GDM1 (cell line): ENCODE measurements at regions not wholly inside any gene's neighbourhood (a gene's known extent, or its start where the extent isn't known, plus 50 kb on each side); places are given as distances from the start of the nearest gene placed in this dataset.

Source experiments
- DNase-seq: peaks from one replicate; lab custom pipeline; 2025; lab: John Stamatoyannopoulos, UW

DNA sequence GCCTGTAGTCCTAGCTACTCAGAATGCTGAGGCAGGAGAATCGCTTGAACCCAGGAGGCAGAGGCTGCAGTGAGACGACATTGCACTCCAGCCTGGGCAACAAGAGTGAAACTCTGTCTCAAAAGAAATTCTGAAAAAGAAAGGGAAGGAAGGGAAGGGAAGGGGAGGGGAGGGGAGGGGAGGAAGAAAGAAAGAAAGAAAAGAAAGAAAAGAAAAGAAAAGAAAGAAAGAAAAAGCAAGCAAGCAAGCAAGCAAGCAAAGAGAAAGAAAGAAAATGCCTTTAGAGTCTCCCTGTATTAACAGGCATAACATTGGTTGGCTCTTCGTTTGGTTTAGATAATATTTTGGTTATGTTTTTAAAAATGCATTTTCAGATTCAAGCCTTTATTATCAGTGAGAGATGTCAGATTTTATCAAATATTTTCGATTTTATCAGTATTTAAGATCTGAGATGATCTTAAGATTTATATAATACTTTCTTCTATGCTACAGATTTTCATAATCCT is 281.1 kb downstream of the NPIPA8 start:
- DNase-seq: no peak

DNA sequence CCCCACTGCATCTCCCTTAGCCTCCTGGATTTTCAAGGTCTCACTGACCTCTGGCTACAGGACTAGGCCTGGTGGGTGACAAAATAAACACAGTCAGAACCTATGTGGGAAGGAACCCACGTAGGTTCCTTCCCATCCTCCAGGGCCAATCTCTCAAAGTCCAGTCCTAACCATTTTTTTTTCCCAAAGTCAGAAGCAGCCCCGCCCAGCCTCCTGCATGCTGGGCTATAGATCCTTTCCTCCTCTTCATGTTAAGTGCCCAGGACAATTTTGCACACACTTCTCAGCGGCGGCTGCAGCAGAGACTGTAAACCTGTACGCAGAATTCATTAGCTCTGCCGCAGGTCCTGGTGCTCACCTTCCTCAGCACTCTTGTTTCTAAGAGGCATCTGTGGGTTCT is 285.8 kb downstream of the NPIPA8 start:
- DNase-seq: no peak

DNA sequence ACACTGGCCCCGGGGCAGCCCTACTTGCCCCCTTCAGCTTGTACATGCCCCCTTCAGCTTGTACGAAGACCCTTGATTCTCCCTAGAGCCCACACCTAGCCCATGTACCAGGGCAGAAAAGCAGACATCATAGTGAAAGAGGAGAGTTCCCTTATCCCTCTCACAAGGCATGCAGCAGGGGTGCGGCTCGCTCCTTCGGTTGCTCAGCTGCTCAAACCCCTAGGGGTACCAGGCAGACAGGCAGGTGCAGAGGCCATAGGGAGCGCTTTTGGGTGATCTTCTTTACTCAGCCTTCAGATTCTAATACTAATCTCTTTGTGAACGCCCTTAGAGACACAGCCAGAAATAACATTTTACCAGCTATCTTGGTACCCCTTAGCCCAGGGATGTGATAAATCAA is 286.3 kb downstream of the NPIPA8 start:
- no peak for DNase-seq

DNA sequence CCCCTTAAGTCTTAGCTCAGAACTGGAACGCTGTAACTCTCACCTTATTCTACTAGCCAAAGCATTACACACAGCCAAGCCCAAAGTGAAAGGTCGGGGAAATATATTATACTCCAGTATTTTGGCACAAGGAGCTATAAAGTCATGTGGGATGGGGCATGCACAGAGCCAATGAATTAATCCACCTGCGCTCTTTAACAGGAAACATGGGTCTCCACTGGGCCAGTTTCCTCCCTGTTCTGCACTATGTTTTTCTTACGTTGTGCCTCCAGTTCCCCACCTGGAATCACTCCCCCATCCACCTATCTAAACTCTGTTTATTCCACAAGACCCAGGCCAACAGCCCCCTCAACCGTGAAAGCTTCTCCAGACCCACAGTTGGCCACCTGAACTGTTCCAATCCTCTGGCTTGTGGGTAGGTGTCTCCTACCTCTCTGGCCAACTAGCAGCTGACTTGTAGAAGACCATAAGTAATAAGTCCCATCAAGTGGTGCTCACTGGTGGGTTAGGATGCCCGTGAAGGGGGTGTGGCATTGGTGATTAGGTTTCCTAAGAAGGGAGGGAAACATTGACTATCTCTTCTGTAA is 286.9 kb downstream of the NPIPA8 start:
- DNase-seq: no peak

DNA sequence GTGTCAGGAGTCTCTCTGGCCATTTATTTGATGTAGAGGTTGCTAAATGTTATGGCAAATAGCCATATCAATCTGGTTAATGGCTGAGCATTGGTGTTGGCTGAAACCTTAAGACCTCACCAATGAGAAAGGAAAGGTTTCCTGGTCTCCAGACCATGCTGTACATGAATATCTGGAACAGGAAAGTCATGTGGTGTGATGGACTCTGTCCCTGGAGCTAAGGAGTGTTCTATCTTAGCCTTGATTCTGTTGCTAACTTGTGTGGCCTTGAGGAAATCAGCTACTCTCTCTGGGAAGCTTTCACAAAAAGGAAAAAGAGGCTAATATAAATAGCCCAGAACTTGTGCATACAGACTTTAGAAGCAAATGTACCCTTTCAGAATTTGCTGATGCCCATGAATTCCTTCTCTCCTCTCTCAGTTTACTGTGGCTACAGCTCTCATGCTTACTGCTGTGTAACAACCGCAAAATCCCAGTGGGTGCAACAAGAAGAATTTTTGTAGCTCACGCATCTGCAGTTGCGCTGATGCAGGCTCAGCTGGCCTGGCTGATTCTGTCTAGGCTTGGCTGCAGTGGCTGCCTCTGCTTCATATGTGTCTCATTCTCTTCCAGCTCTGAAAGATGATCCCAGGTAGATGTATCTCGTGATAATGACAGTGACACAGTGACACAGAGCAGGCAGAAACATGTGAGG is 287.5 kb downstream of the NPIPA8 start:
- no peak for DNase-seq

DNA sequence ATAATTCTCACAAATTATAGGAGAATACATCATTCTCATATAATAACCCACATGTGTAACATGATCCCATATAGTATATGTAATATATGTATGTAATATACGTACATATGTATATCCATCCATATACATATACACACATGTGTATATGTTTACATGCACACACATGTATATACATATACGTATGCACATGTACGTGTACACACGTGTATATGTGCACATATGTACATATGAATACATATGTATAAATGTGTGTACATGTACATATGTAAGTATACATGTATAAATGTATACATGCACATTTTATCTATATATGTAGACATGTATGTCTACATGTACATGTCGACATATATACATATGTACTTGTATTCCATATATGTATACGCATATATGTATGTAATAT is 288.8 kb downstream of the NPIPA8 start:
- DNase-seq: no peak

DNA sequence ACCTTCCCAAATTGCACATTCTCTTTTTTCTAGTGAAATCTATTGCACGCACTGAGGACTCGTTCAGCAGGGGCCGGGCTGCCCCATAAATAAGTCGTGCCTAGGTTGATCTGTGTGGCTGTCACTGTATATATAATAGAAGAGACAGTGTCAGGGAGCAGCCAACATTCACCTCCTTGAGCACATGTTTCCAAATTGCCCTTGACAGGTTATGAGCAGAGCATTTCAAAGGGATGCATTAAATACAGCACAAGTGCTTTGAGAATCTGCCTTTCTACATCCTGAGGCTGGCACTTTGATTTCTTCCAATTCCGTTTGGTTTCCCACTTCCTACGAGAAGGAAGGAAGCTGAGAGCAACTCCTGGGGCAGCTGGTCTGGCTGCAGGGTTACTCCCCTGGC is 291.2 kb downstream of the NPIPA8 start:
- DNase-seq: no peak

DNA sequence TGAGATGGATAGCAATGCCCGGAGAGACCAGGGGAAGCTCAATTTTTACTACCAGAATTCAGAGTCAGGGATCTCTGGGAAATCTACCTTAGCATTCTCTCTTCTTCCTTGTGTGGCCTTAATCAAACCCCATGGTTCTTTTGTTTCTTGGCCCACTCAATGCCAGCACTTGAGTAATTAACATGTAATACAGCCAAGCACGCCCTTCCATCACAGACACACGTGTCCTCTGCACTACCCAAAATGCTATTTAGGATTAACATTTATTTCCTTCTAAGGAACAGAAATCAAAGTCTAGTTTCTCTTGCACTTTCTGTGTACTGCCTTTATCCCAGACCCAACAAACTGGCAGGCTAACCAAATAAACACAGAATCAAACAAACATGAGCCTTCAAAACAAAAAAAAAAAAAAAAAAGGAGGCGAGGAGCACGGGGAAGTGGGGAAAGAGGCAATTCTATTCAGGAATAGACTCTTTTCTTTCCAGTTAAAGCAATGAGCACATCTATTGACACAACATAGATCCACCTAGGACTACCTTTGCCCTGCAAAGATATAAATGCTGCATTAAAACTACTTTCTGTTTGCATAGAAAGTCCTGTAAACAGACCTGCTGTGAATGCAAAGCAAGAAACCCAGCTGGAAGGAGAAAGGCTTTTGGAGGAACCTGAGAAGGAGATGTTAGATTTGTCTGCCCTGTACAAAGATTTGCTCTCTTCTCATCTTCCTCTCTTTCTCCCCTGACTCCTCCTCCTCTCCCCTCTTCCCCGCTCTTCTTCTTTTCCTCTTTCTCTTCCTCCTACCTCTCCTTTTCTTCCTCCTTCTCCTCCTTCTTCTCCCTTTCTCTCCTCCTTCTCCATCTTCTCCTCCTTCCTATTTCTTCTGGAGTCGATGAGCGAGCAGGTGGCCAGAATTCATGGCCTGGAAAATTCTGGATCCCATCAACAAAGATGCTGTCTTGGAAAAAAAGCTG is 294.4 kb downstream of the NPIPA8 start:
- no peak for DNase-seq

DNA sequence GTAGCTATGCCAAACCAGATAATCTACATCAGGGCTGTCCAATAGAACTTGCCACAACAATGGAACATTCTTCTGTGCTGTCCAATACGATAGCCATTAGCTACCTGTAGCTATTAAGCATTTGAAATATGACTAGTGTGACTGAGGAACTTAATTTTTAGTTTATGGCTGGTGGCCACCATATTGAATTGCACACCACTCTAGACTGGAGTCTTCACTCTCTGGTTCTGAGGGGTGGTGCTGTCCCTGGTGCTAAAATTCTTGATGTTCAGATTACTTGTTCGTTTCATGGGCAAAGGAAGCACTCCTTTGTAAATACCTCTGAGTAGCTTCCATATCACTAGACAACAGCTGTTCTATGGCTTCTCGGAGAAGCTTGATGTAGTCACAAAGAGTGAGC is 296.6 kb downstream of the NPIPA8 start:
- no peak for DNase-seq

DNA sequence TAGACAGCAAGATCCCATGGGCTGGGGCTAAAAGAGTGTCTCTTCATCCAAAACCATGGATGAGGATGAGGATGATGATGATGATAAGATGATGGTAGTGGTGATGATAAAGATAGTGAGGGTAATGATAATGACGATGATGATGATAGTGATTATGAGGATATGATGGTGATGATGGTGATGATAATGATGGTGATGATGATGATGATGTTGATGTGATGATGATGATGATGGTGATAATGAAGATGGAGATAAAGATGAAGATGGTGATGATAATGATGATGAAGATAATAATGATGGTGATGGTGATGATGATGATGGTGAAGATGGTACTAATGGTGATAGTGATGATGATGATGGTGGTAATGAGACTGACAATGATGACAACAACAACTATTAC is 299.5 kb downstream of the NPIPA8 start:
- no peak for DNase-seq

DNA sequence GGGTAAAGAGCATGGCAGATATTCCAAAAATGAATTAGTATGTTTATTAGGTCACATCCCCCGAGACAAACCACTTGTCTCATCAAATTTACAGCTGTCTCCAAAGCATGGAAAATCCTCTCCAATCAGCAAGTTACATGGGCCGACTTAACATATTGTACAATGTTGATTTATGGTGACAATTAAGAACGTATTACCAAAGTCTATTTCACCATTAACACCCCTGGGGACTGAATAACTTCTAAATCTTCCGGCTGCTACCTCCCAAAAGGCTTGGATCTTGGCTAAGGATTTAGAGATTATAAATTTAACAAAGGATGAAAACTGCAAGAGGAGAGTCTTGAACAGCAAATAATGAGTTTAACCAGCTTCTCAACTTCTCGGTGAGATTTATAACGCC is 311.9 kb downstream of the NPIPA8 start:
- DNase-seq: no peak

DNA sequence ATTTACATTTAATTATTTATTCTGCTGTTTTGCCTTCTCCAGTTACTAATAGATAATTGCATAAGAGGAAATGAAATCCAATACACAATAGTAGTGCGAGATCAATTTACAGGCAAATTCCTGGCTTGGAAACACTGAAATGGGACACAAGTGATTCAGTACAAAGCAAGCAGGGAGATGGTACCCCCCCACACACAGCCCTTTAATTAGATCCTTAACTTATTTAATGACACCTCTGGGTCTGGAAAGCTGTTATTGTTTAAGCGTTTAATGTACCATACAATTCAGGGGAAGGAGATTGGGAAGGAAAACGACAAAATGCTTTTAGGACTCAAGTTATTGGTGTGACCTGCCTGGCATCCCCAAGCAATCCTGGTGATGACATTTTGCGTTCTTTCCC is 318.2 kb downstream of the NPIPA8 start:
- no peak for DNase-seq

DNA sequence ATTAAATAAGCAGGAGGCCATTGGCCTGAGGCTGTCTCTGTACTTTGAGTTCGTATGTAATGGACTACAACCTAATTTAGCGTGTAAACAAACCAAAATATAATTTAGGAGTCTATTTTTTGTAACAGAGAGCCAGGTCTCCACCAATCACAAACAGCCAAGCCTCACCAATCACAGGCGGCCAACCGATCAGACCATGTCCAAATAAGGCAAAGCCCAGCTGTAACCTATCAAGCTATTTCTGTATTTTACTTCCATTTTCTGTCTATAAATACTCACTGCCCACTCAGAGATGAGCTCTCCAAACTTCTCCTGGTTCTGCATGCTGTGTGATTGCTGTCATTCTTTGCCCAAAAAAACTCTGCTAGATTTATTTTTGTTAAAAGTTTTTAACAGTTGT is 322.7 kb downstream of the NPIPA8 start:
- DNase-seq: no peak

DNA sequence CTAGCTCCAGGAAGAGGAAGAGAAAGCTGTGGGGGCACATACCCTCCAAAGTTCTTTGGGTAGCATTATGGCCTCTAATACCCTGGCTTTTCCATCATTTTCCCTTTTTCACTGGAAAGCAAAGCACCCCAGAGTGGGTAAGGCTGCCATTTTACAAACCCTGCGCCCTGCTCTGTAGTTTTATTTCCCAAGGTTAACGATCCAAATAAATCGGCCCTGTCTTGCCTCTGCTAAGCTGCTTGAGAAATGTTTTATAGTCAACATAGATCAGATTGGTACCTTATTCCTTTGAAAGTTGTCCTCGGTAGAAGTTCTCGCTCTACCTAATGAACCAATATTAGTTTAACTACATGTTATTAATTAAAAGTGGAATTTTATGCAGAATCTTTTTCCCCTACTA is 328.2 kb downstream of the NPIPA8 start:
- no peak for DNase-seq

DNA sequence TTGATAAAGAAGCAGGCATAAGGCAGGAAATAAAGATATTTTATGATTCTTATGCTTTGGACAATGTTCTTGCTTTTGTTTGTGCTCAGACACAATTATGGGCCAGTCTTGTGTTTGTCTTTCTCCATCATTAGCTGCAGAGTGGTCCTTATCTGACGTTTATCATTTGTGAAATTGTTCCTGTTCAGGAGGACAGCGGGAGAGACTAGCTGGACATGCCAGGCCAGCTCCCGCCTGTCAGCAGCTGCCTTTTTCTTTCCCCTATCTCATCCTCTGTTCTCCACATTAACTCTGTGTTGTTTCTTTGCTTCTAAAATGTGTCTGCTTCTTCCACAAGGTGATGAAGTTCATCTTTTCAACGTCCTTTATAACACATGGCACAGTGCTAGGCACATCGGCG is 333.5 kb downstream of the NPIPA8 start:
- no peak for DNase-seq

DNA sequence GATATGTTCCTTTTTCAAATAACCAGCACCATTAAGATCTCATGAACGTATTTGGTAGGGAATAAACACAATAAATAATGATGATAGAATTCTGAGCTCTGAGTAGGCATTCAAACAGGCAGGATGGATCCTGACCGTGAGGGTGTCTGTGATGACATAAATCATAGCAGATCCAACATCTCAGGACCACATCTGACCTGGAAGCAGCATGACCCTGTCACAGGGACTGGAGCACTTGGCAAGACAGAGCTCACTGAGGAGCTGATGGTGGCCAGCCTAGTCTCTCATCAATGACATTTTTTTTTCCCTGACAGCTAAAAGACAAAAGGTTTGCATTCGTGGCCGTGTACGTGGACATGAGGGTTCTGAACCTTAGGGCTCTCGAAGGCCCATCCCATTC is 337.5 kb downstream of the NPIPA8 start:
- DNase-seq: no peak

DNA sequence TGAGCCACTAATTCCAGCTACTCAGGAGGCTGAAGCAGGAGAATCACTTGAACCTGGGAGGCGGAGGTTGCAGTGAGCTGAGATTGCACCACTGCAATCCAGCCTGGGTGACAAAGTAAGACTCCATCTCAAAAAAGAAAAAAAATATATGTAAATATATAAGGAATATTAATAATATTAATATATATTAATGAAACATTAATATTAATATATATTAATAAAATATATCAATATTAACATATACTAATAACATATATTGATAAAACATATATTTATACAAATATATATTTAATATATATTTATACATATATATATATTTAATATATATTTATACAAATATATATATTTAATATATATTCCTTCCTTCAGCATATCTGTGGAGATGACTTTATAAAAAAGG is 338.0 kb downstream of the NPIPA8 start:
- no peak for DNase-seq

DNA sequence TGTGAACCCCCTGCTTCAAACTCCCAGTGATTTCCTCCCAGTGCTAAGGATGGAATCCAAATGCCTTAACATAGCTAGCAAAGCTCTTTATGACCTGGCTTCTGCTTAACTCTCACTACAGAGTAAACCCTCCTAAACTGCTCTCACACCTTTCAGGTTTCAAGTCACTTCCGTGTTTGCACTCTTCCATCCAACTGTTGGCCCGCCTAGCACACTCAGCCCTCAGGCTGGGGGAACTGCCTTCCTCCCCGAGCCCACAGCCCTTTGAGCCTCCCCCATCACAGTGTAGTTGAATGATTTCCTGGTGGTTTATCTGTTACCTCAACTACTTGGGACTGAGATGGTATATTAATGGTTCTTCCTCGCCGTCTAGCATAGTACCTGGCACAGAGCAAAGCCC is 342.5 kb downstream of the NPIPA8 start:
- no peak for DNase-seq

DNA sequence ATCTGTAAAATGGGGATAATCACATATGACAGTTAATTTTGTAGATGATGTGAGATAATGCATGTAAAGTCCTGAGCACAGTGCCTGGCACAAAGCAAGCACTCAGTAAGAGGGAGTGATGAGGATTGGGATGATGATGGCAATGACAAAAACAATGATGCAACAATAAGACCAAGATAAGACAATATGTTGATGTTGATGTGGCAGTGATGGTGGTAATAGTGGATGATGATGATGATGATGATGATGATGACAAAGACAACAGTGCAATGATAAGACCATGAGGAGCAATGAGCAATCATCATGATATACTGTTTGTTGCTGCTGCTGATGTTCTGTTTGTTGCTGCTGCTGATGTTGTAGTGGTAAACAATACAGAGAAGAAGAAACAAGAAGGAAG is 344.1 kb downstream of the NPIPA8 start:
- no peak for DNase-seq

DNA sequence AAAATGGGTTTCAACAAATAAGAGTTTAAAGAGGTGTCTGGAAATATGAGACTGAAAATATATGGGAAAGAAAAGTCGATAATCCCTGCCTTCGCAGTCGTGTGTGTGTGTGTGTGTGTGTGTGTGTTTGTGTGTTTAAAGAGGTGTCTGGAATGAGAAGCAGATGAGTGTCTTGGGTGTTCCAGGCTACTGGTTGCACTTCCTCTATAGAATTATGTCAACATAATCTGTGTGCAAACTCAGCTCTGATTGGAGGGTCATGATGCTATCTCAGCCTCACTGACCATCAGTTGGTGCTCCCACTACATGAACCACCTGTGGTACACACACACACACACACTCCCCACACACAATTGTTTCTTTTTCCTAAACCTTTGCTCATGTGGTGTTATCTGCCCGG is 347.3 kb downstream of the NPIPA8 start:
- no peak for DNase-seq

DNA sequence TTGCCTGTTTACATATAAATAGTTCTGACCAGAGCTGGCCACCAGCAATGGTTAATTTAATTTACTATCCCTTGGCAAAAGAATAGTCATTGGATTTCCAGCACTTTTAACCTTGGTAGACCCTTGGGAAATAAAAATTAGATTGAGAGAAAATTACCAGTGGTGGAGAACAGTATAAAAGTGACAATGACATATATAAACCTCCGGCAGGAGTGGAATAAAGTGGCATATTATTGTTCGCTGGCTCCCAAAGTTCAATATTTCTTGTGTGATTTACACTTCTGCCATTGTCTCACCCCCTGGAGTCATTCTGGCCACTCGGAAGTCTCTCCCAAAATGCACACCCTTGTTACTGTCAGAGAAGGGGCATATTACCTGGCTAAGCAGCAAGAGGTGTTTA is 347.7 kb downstream of the NPIPA8 start:
- DNase-seq: no peak

DNA sequence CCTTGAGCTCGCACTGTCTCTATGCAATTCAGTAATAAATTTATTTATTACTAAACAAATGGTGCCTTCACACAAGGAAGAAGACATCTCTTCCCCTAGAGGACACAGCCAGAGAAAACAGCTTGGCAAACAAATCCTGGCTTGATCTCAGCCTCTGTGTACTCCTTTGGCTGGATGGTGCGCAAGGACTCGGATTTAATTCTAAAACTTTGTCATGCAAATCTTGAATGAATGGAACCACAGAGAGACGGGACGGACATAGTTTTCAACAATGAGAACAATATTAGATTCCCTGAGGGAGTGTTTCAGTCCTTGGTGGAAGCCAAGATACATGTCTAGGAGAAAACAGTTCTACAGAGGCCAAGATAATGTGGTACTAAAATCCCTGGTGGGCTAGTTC is 349.5 kb downstream of the NPIPA8 start:
- no peak for DNase-seq

DNA sequence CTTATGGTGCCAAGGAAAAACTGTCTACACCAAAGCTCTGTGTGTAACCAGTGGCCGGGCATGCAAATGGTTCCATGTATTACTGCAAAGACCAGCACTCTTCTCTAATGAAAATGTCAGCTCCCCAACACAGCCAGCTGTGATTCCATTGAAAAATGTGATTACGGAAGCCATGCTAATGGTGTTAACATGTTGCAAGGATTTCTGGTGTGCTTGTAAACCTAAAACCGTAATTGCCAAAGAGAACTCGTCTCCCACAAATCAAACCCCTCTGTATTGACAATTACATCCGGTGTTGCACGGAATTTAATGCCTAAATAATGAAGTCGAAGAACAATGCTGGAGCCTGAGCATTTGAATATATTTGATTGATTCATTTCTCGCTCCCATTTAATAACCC is 351.7 kb downstream of the NPIPA8 start:
- DNase-seq: no peak
